Smooth muscle cell (in vitro differentiated cells): ENCODE measurements at regions not wholly inside any gene's neighbourhood (a gene's known extent, or its start where the extent isn't known, plus 50 kb on each side); places are given as distances from the start of the nearest gene placed in this dataset.

Experiments
- DNase-seq: peaks from one replicate; lab custom pipeline; 2025; ENCODE audit not compliant: unreplicated experiment; lab: John Stamatoyannopoulos, UW
- H2AFZ ChIP-seq: fragments of 200-600 bp; sonication (generic); 2 replicates; pipeline ENCODE4 v1.6.0; 2016; ENCODE audit warnings: antibody characterized with exemption, low read depth, mild to moderate bottlenecking
- H3F3A ChIP-seq: fragments of 200-600 bp; sonication (generic); 2 replicates; pipeline ENCODE4 v1.6.0; 2017; ENCODE audit warnings: antibody characterized with exemption, low read depth
- H3K27ac ChIP-seq: fragments of 200-600 bp; sonication (generic); 2 replicates; pipeline ENCODE4 v1.5.1; 2016; ENCODE audit warnings: low read depth, mild to moderate bottlenecking
- H3K27me3 ChIP-seq: fragments of 200-600 bp; sonication (generic); 2 replicates; pipeline ENCODE4 v1.6.1; 2016; ENCODE audit warnings: low read depth, mild to moderate bottlenecking
- H3K36me3 ChIP-seq: fragments of 200-600 bp; sonication (generic); 2 replicates; pipeline ENCODE4 v1.5.1; 2016; ENCODE audit warnings: low read depth
- H3K4me1 ChIP-seq: fragments of 200-600 bp; sonication (generic); 2 replicates; pipeline ENCODE4 v1.5.1; 2016; ENCODE audit warnings: low read depth
- H3K4me2 ChIP-seq: fragments of 200-600 bp; sonication (generic); 2 replicates; pipeline ENCODE4 v1.6.0; 2016; ENCODE audit warnings: mild to moderate bottlenecking
- H3K4me3 ChIP-seq: fragments of 200-600 bp; sonication (generic); 2 replicates; pipeline ENCODE4 v1.5.1; 2016; ENCODE audit warnings: mild to moderate bottlenecking
- H3K79me2 ChIP-seq: fragments of 200-600 bp; sonication (generic); 2 replicates; pipeline ENCODE4 v1.6.0; 2016; ENCODE audit warnings: low read depth, mild to moderate bottlenecking
- H3K9ac ChIP-seq: fragments of 200-600 bp; sonication (generic); 2 replicates; pipeline ENCODE4 v1.6.0; 2016; ENCODE audit warnings: low read depth
- H3K9me3 ChIP-seq: fragments of 200-600 bp; sonication (generic); replicated peaks from 2 replicates; pipeline ENCODE4 v1.5.1; 2016; ENCODE audit warnings: low read depth
- H4K20me1 ChIP-seq: fragments of 200-600 bp; sonication (generic); 2 replicates; pipeline ENCODE4 v1.6.0; 2016; ENCODE audit warnings: low read depth
- WGBS: methylation state at CpG from one replicate; pipeline ENCODE4 v1.1.7; 2016; ENCODE audit warnings: low lambda C conversion rate; 5-methylcytosine and 5-hydroxymethylcytosine counted together
- TF ChIP-seq, protein P1 (sequence below): fragments of 200-600 bp; sonication (generic); IDR thresholded peaks from 2 replicates; pipeline ENCODE4 v1.5.1; 2017; ENCODE audit warnings: borderline replicate concordance, mild to moderate bottlenecking, antibody characterized with exemption; ENCODE audit not compliant: insufficient read depth, poor library complexity, severe bottlenecking

DNA sequence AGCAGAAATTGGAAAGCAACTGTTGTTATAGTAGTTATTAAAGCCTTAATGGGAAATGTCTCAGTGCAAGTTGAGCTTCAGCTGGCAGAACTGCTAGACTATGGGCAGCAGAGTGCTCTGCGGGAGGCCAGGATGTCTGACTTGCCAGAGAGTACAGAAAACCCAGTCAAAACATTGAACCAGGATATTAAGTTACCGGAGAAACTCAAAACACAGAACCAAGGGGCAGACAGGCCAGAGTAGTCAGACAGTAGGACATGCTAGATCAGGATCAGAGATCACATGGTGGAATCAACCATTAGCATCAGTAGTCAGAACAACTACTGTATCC is 72.9 kb upstream of the TNIP3 start:
- Histone ChIP-seq H3K9ac (no peak overlapping the region), H3K27me3 (no peaks in the 10 kb centered on the region), H4K20me1 (no peaks in the 10 kb centered on the region), H3K36me3 (no peaks in the 10 kb centered on the region), H3K4me2 (no peak overlapping the region), H3K4me3 (no peak overlapping the region), H3K9me3 (no peaks in the 10 kb centered on the region), H3F3A (no peaks in the 10 kb centered on the region), H3K27ac (no peak overlapping the region), H2AFZ (no peak overlapping the region), H3K79me2 (no peaks in the 10 kb centered on the region), H3K4me1 (peaks cover 6% of the 10 kb centered on the region)
- 95% methylated on average over 2 of the region's 2 CpGs for WGBS
- DNase-seq: no peak
- TF ChIP-seq, protein P1, sequence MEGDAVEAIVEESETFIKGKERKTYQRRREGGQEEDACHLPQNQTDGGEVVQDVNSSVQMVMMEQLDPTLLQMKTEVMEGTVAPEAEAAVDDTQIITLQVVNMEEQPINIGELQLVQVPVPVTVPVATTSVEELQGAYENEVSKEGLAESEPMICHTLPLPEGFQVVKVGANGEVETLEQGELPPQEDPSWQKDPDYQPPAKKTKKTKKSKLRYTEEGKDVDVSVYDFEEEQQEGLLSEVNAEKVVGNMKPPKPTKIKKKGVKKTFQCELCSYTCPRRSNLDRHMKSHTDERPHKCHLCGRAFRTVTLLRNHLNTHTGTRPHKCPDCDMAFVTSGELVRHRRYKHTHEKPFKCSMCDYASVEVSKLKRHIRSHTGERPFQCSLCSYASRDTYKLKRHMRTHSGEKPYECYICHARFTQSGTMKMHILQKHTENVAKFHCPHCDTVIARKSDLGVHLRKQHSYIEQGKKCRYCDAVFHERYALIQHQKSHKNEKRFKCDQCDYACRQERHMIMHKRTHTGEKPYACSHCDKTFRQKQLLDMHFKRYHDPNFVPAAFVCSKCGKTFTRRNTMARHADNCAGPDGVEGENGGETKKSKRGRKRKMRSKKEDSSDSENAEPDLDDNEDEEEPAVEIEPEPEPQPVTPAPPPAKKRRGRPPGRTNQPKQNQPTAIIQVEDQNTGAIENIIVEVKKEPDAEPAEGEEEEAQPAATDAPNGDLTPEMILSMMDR: no peak

DNA sequence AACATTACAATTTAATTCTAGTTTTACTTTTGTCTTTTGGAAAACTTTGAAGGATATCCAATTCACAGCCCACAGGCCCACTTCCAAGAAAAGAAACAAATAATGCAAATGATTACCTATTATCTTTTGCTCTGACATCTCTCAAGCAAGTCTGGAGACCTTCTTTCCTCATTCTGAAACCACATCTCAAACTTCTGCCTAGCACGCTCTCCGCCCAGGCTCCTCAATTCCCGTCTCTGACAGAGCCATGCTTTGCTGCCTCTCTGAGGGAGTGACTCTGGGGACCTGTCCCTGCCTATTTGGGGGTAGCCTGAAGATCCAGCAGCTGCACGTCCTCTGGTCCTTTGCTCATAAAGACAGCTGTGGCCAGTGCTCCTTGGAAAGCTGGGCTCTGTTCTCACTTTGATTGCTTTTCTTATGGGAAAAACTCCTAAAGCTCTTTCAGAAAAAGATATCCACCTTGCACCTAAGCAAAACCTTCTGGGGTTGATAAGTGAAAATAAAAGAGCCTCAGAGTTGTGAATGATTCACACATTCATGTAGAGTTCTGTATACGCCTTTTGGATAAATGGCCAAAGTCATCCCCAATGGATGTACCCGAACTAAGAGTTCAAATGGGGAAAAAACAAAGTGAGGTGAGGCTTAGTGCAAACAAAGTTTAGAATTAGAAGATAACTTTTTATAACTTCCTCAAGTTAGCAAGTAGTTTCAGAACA is 72.4 kb upstream of the TNIP3 start:
- no peaks in the 10 kb centered on the region for H4K20me1 ChIP-seq
- H3K9ac ChIP-seq: no peak overlapping the region
- no peak overlapping the region for H3K27ac ChIP-seq
- H3K4me3 ChIP-seq: no peak overlapping the region
- no peaks in the 10 kb centered on the region for H3F3A ChIP-seq
- H3K4me1 ChIP-seq: peaks cover 6% of the 10 kb centered on the region
- H3K27me3 ChIP-seq: no peaks in the 10 kb centered on the region
- no peak overlapping the region for H3K4me2 ChIP-seq
- no peak for DNase-seq
- no peaks in the 10 kb centered on the region for H3K9me3 ChIP-seq
- TF ChIP-seq, protein P1: no peak
- H3K36me3 ChIP-seq: no peaks in the 10 kb centered on the region
- H3K79me2 ChIP-seq: no peaks in the 10 kb centered on the region
- WGBS: 96% methylated on average over 6 of the region's 6 CpGs
- H2AFZ ChIP-seq: no peak overlapping the region

DNA sequence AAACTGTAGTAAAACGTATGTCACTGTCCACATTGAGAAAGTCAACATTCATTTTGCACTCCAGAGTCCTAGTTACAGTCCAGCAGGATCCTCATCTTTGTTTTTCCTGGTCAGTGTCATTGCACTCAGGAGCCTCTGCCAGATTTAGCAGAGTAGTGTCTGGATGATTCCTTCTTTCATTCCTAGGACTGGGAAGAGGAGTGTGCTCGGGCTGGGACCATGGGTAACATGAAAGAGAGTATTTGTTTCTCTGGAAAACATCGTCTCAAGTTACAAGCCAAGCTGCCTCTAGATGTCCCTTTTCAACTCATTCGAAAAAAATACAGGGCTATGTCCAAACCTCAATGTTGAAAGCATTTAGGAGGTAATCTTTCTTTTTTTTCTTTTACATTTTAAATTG is 69.9 kb upstream of the TNIP3 start:
- H3K4me1 ChIP-seq: peaks cover 6% of the 10 kb centered on the region
- no peak overlapping the region for H2AFZ ChIP-seq
- no peaks in the 10 kb centered on the region for H3K36me3 ChIP-seq
- no peaks in the 10 kb centered on the region for H3K27me3 ChIP-seq
- H3F3A ChIP-seq: no peaks in the 10 kb centered on the region
- H3K9me3 ChIP-seq: no peaks in the 10 kb centered on the region
- H3K9ac ChIP-seq: no peak overlapping the region
- no peak overlapping the region for H3K4me2 ChIP-seq
- no peaks in the 10 kb centered on the region for H3K79me2 ChIP-seq
- TF ChIP-seq, protein P1: no peak
- 45% methylated on average over 4 of the region's 4 CpGs for WGBS
- H3K4me3 ChIP-seq: no peak overlapping the region
- H3K27ac ChIP-seq: no peak overlapping the region
- no peak for DNase-seq
- no peaks in the 10 kb centered on the region for H4K20me1 ChIP-seq

DNA sequence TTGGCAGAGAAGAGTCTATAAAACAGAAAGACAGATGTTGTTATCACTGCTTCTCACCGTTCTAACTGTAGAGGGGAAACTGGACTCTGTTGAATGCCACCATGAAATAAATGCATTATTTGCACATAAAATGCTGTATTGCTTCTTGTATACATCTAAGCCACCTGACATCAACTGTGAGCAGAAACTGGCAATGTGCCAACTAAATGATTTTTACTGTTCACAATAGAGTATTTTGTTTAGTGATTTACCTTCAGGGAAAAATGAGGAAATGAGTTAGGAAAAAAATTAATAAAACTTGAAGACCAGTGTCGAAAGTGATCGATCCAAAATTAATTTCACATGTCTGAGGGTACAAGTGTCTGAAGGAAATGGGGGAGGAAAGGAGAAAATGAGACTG is 65.9 kb upstream of the TNIP3 start:
- Histone ChIP-seq H3K9me3 (no peaks in the 10 kb centered on the region), H3K27me3 (no peaks in the 10 kb centered on the region), H3K4me1 (peaks cover 24% of the 10 kb centered on the region), H4K20me1 (no peaks in the 10 kb centered on the region), H3K4me3 (no peak overlapping the region), H2AFZ (no peak overlapping the region), H3K36me3 (no peaks in the 10 kb centered on the region), H3K27ac (no peak overlapping the region), H3K79me2 (no peaks in the 10 kb centered on the region), H3K9ac (no peak overlapping the region), H3F3A (no peaks in the 10 kb centered on the region), H3K4me2 (no peak overlapping the region)
- 92% methylated on average over 3 of the region's 3 CpGs for WGBS
- TF ChIP-seq, protein P1: no peak
- DNase-seq: no peak
